ENCODE measurements at regions not wholly inside any gene's neighbourhood (a gene's known extent, or its start where the extent isn't known, plus 50 kb on each side); places are given as distances from the start of the nearest gene placed in this dataset.

DNA sequence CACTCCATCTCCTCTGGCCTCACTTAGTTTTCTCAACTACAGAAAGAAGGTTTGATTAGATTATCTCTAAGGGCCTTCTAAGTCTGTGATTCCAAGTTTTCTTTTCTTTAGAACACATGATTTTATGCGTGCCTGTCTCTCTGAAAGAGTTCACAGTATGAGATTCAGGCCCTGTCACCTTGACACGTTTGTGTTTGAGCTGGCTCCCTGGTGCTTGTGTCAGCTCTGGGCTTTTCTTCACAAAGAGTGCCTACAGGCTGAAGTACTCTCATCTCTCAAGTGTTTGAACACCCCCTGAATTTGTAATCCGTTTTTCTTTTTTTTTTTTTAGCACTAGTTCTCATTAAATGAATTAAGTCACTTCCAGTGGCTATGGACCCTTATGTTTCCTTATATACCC, 306.9 kb upstream of the C9orf72 start:
- TF ChIP-seq FOXK2 (IDR thresholded peaks at IDR 0.05) (no peak), FOXA1 (IDR thresholded peaks at IDR 0.05) (no peak), FOXA1 (CRISPR knock-in tag; IDR thresholded peaks at IDR 0.05) (no peak)
